Kidney (tissue), 13 donors: ENCODE measurements at regions not wholly inside any gene's neighbourhood (a gene's known extent, or its start where the extent isn't known, plus 50 kb on each side); places are given as distances from the start of the nearest gene placed in this dataset.

Experiments
- DNase-seq, 5 donors: peaks; one replicate each; pipeline ENCODE4 v3.0.0-alpha.2; 2013 to 2020
- FAIRE-seq: peaks from 2 replicates; lab custom pipeline; 2012; peaks lifted over from hg19 to GRCh38; lab: Jason Lieb, UNC
- H3K27ac ChIP-seq, 2 donors: one replicate each; pipeline ENCODE4 v1.7.0; 2013; ENCODE audit warnings: low read depth in 2 of 2, low read length in 2 of 2, inconsistent platforms in 1 of 2
- H3K27me3 ChIP-seq: one replicate; pipeline ENCODE4 v1.7.1; 2013; ENCODE audit warnings: low read length, inconsistent platforms; ENCODE audit not compliant: control insufficient read depth, insufficient read depth
- H3K36me3 ChIP-seq, 3 donors: one replicate each; pipeline versions ENCODE4 v1.7.0 to v1.7.1; 2013; ENCODE audit warnings: low read length in 3 of 3, control low read depth in 1 of 3, inconsistent platforms in 1 of 3; ENCODE audit not compliant: insufficient read depth in 3 of 3, control insufficient read depth in 2 of 3
- H3K4me1 ChIP-seq, 3 donors: one replicate each; pipeline versions ENCODE4 v1.7.0 to v1.7.1; 2013; ENCODE audit warnings: low read length in 3 of 3, inconsistent platforms in 1 of 3, low read depth in 1 of 3; ENCODE audit not compliant: control insufficient read depth in 2 of 3, insufficient read depth in 2 of 3
- H3K4me3 ChIP-seq, 3 donors: one replicate each; pipeline versions ENCODE4 v1.7.0 to v1.8.1; 2013; ENCODE audit warnings: low read length in 3 of 3, control low read depth in 1 of 3, inconsistent platforms in 1 of 3
- H3K9ac ChIP-seq, 3 donors: one replicate each; pipeline versions ENCODE4 v1.7.0 to v1.7.1; 2013; ENCODE audit warnings: low read length in 3 of 3, control low read depth in 1 of 3, inconsistent platforms in 1 of 3
- H3K9me3 ChIP-seq, 3 donors: one replicate each; pipeline versions ENCODE4 v1.7.0 to v1.7.1; 2013; ENCODE audit warnings: low read length in 3 of 3, control low read depth in 1 of 3, inconsistent platforms in 1 of 3; ENCODE audit not compliant: control insufficient read depth in 2 of 3, insufficient read depth in 1 of 3
- intact Hi-C: fragments of 100-400 bp; cut with DNase I; formaldehyde crosslinking; loops from one replicate; pipeline ENCODE4 v1.11.1; 2022
- TF ChIP-seq, protein P1 (sequence below): IDR thresholded peaks from 3 replicates; pipeline ENCODE4 v1.5.1; 2012; ENCODE audit warnings: mild to moderate bottlenecking, moderate library complexity, borderline replicate concordance; ENCODE audit not compliant: insufficient read depth; ENCODE audit errors: extremely low read depth
- donor health status: control.
- donor health status: control.
- donor health status: control.
- donor health status: control.
- donor health status: control.
- donor health status: DM: yes; HTN: yes; CAD: no.
- donor health status: Normal renal cell carcinoma (clear cell type).

DNA sequence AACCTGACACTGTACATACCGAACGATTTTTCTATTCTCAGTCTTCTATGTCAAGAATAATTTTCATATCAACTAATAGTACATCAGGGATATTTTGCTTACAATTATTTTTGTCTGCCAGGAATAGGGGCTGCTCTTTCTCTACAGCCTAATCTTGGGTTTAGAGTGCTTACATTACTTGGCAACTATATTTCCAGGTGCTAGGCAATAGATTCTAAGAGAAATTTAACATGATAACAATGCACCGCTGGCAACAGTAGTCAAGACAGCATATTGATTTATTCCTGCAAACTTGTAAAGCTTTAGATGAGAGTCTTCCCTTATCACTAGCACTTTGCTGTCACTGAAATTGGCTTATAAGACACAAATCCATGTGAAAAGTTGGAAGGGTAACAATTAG lies 935.9 kb downstream of the CDH11 start:
- Histone ChIP-seq H3K9ac (no peak overlapping the region), H3K4me3 (no peak overlapping the region), H3K9me3 (no peaks in the 10 kb centered on the region), H3K27me3 (no peaks in the 10 kb centered on the region), H3K36me3 (no peaks in the 10 kb centered on the region), H3K27ac (no peak overlapping the region), H3K4me1 (peaks cover 0 to under 1% (median 0%) of the 10 kb centered on the region in 3 donors)
- intact Hi-C loops: no loop called here
- FAIRE-seq (no peak), DNase-seq (no peak)
- TF ChIP-seq, protein P1, sequence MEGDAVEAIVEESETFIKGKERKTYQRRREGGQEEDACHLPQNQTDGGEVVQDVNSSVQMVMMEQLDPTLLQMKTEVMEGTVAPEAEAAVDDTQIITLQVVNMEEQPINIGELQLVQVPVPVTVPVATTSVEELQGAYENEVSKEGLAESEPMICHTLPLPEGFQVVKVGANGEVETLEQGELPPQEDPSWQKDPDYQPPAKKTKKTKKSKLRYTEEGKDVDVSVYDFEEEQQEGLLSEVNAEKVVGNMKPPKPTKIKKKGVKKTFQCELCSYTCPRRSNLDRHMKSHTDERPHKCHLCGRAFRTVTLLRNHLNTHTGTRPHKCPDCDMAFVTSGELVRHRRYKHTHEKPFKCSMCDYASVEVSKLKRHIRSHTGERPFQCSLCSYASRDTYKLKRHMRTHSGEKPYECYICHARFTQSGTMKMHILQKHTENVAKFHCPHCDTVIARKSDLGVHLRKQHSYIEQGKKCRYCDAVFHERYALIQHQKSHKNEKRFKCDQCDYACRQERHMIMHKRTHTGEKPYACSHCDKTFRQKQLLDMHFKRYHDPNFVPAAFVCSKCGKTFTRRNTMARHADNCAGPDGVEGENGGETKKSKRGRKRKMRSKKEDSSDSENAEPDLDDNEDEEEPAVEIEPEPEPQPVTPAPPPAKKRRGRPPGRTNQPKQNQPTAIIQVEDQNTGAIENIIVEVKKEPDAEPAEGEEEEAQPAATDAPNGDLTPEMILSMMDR: no peak

DNA sequence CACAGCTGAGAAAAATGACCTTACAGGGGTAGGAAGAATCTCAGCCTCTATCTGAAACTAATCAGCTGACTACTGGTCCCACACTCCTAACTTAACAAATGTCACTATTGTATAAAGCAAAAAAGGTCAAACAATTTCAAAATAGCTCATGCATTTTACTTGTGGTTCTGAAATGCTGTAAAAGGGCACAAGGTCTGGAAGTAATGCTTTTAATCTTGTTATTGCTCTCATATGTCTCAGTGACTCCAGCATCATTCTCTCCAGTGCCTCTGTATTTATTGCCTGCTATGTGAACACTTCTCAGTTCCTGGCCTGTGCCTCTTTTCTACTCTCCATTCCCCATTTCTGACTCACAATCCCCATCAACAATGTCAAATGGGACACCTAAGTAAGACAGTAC lies 937.7 kb downstream of the CDH11 start:
- no peaks in the 10 kb centered on the region for H3K27me3 ChIP-seq
- FAIRE-seq (no peak), DNase-seq (no peak)
- H3K36me3 ChIP-seq: no peaks in the 10 kb centered on the region
- H3K9me3 ChIP-seq: no peaks in the 10 kb centered on the region
- H3K4me3 ChIP-seq: no peak overlapping the region
- intact Hi-C loops: no loop called here
- H3K4me1 ChIP-seq: peaks cover 0 to 4% (median 0%) of the 10 kb centered on the region in 3 donors
- TF ChIP-seq, protein P1: no peak
- H3K27ac ChIP-seq: no peak overlapping the region
- H3K9ac ChIP-seq: no peak overlapping the region

DNA sequence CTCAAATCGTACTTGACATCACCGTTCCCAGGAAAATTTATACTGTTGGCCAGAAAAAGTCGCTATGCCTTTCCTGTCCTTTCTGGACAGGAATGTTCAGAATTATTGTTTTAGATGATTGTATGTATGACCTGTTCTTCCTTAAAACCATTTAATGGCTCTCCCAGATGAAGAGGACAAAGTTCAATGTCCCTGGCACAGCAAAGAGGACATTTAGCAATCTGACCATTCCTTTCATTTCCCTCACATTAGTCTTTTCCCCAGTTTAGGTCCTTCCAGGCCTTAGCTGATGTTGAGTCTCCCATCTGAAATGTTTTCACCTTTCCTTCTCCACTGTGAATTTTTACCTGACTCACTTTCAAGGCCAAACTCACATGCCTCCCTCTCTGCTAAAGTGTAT lies 938.9 kb downstream of the CDH11 start:
- Histone ChIP-seq H3K4me1 (peaks cover 0 to 4% (median 0%) of the 10 kb centered on the region in 3 donors), H3K9ac (no peak overlapping the region), H3K36me3 (no peaks in the 10 kb centered on the region), H3K4me3 (no peak overlapping the region), H3K27me3 (no peaks in the 10 kb centered on the region), H3K9me3 (peaks cover 0 to 6% (median 0%) of the 10 kb centered on the region in 3 donors), H3K27ac (no peak overlapping the region)
- TF ChIP-seq, protein P1: no peak
- intact Hi-C loops: no loop called here
- DNase-seq (no peak), FAIRE-seq (no peak)

DNA sequence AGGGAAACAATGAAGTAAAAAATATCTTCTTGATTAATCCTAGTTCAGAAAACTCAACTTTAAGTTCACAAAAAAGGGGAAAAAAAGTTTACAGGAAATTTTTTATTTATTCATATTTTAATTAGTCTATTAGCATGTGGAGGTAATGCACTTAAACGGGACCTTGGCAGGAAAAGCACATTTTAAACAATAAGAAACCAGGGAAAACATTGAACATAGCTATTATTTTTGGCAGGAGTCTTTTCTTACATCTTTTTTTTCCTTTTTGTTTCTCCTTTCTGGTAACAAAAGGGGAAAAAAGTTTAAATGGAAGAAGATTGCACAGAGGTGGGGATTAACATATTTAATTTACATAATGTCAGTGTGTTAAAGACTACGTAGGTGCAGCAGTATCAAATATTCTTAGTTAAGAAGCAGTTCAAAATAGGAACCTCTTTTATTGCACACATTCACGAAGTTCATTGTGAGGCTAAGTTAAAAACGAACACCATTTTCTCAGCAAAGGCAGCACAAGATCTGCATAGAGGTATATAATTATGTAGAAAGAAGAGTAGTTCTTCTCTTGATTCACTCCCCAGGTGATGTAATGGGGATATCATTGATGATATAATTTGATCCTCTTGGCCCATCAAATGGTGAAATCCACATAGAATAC lies 940.5 kb downstream of the CDH11 start:
- no peaks in the 10 kb centered on the region for H3K27me3 ChIP-seq
- no peak overlapping the region for H3K4me3 ChIP-seq
- DNase-seq (peak in 1 of 5 donors; percentile 19), FAIRE-seq (no peak)
- peaks cover 0 to 12% (median 0%) of the 10 kb centered on the region in 3 donors for H3K9me3 ChIP-seq
- no peaks in the 10 kb centered on the region for H3K36me3 ChIP-seq
- H3K9ac ChIP-seq: no peak overlapping the region
- TF ChIP-seq, protein P1: no peak
- intact Hi-C loops: no loop called here
- peaks cover 0 to 4% (median 0%) of the 10 kb centered on the region in 3 donors for H3K4me1 ChIP-seq
- H3K27ac ChIP-seq: no peak overlapping the region
